HepG2 (cell line): ENCODE measurements at regions not wholly inside any gene's neighbourhood (a gene's known extent, or its start where the extent isn't known, plus 50 kb on each side); places are given as distances from the start of the nearest gene placed in this dataset.

Experiments
- ATAC-seq: fragments of 200-7000 bp; cut with Tn5 transposase; 3 replicates; pipeline ENCODE4 v1.9.1; 2020; ENCODE audit warnings: mild to moderate bottlenecking, moderate library complexity
- BruUV-seq: library from RNA; stranded (reverse); fragments of 400-500 nt; replicated peaks from 2 replicates; lab custom pipeline; 2021; lab: Mats Ljungman, UMichigan
- CTCF ChIA-PET: fragments of 300-600 bp; formaldehyde crosslinking; extraction: SDS; loops from one replicate; lab custom pipeline; 2021; ENCODE audit warnings: low total read pairs, inconsistent platforms, low intra/inter-chr PET ratio; lab: Yijun Ruan, JAX
- POLR2A ChIA-PET: fragments of 350-600 bp; sonication (Branson Sonifier 250); formaldehyde crosslinking; loops from one replicate; lab custom pipeline; 2020; ENCODE audit warnings: antibody characterized with exemption, inconsistent platforms; lab: Yijun Ruan, JAX
- DNase-seq: peaks from one replicate; pipeline ENCODE4 v3.0.0-alpha.2; 2015; ENCODE audit warnings: low spot score
- FAIRE-seq: peaks from 3 replicates; lab custom pipeline; 2011; peaks lifted over from hg19 to GRCh38; lab: Jason Lieb, UNC
- H2AFZ ChIP-seq: one replicate; pipeline ENCODE4 v1.6.1; 2011; ENCODE audit warnings: low read length, inconsistent platforms
- H3K27ac ChIP-seq: fragments of 300-600 bp; 3 replicates; pipeline ENCODE4 v1.8.0; 2011; ENCODE audit warnings: mixed run types, mild to moderate bottlenecking, mixed read lengths, low read length, inconsistent platforms; ENCODE audit not compliant: insufficient read depth; ENCODE audit errors: extremely low read length
- H3K27me3 ChIP-seq, 2 experiments: fragments of 200-600 bp in 1 of 2; 2 replicates in 1 of 2; 3 replicates in 1 of 2; pipeline versions ENCODE4 v1.6.0 to v1.8.0; 2011; ENCODE audit warnings: low read length in 2 of 2, mild to moderate bottlenecking in 2 of 2, moderate library complexity in 2 of 2, inconsistent platforms in 1 of 2; ENCODE audit not compliant: insufficient read depth in 2 of 2, control insufficient read depth in 1 of 2
- H3K36me3 ChIP-seq, 2 experiments: fragments of 200-600 bp in 1 of 2; replicated peaks in 1 of 2; 2 replicates in 1 of 2; 3 replicates in 1 of 2; pipeline versions ENCODE4 v1.5.1 to v1.8.0; 2011; ENCODE audit warnings: low read length in 2 of 2, inconsistent platforms in 1 of 2; ENCODE audit not compliant: insufficient read depth in 2 of 2, control insufficient read depth in 1 of 2
- H3K4me1 ChIP-seq: 2 replicates; pipeline ENCODE4 v1.5.1; 2012; ENCODE audit warnings: low read length, inconsistent platforms; ENCODE audit not compliant: insufficient read depth
- H3K4me2 ChIP-seq: 2 replicates; pipeline ENCODE4 v1.6.0; 2011; ENCODE audit warnings: low read depth, low read length, inconsistent platforms
- H3K4me3 ChIP-seq, 3 experiments: fragments of 200-600 bp in 1 of 3; sonication (generic), shearing (Covaris generic) in 1 of 3; replicated peaks in 1 of 3; 2 replicates each; pipeline ENCODE4 v1.5.1; 2011 to 2016; ENCODE audit warnings: low read length in 3 of 3, inconsistent platforms in 2 of 3, low read depth in 2 of 3, mild to moderate bottlenecking in 2 of 3, control low read depth in 1 of 3, mixed read lengths in 1 of 3; ENCODE audit not compliant: insufficient read depth in 1 of 3
- H3K79me2 ChIP-seq: one replicate; pipeline ENCODE4 v1.6.1; 2011; ENCODE audit warnings: low read length, inconsistent platforms; ENCODE audit not compliant: insufficient read depth
- H3K9ac ChIP-seq: 2 replicates; pipeline ENCODE4 v1.6.0; 2011; ENCODE audit warnings: mild to moderate bottlenecking, low read depth, low read length, inconsistent platforms; ENCODE audit not compliant: insufficient read depth
- H3K9me3 ChIP-seq: 2 replicates; pipeline ENCODE4 v1.5.1; 2012; ENCODE audit warnings: mild to moderate bottlenecking, low read length
- H4K20me1 ChIP-seq: 2 replicates; pipeline ENCODE4 v1.6.0; 2011; ENCODE audit warnings: inconsistent platforms, mild to moderate bottlenecking, low read length, moderate library complexity; ENCODE audit not compliant: insufficient read depth
- ARID3A ChIP-seq: IDR thresholded peaks from 2 replicates; pipeline ENCODE4 v1.6.1; 2012; ENCODE audit warnings: low read depth, low read length, improper control_type of control experiment
- ATF1 ChIP-seq: IDR thresholded peaks from 2 replicates; pipeline ENCODE4 v1.6.1; 2016; ENCODE audit warnings: mild to moderate bottlenecking, control low read depth
- FIP1L1 ChIP-seq: fragments of 200-400 bp; formaldehyde crosslinking; IDR thresholded peaks from 2 replicates; pipeline ENCODE4 v1.6.1; 2018; ENCODE audit warnings: low read depth, mild to moderate bottlenecking, low read length, moderate library complexity, borderline replicate concordance; ENCODE audit not compliant: insufficient read depth
- HDAC6 ChIP-seq: fragments of 200-600 bp; sonication (generic); IDR thresholded peaks from 2 replicates; pipeline ENCODE4 v1.7.0; 2017; ENCODE audit warnings: mild to moderate bottlenecking, antibody characterized with exemption, low read length, low read depth
- MEF2D ChIP-seq: sonication (generic); formaldehyde crosslinking; IDR thresholded peaks from 2 replicates; pipeline ENCODE4 v1.5.1; 2020; ENCODE audit warnings: mild to moderate bottlenecking, missing genetic modification reagents
- MXI1 ChIP-seq: IDR thresholded peaks from 3 replicates; pipeline ENCODE4 v1.6.1; 2012; ENCODE audit warnings: low read depth, low read length, inconsistent platforms, borderline replicate concordance
- RBAK ChIP-seq: sonication (generic); formaldehyde crosslinking; IDR thresholded peaks from 2 replicates; pipeline ENCODE4 v1.5.1; 2020; ENCODE audit warnings: mild to moderate bottlenecking, missing genetic modification reagents
- REL ChIP-seq: sonication (generic); formaldehyde crosslinking; conservative IDR thresholded peaks from 2 replicates; pipeline ENCODE4 v1.8.0; 2022; ENCODE audit warnings: mild to moderate bottlenecking, missing genetic modification reagents, moderate library complexity
- SMAD3 ChIP-seq: sonication (generic); formaldehyde crosslinking; IDR thresholded peaks from 2 replicates; pipeline ENCODE4 v1.4.0; 2020; ENCODE audit warnings: missing genetic modification reagents
- SOX13 ChIP-seq, 3 experiments: fragments of 450-650 bp in 1 of 3; sonication (generic) in 1 of 3; formaldehyde crosslinking in 1 of 3; IDR thresholded peaks in 2 of 3; conservative IDR thresholded peaks in 1 of 3; 2 replicates each; pipeline versions ENCODE4 v1.5.0 to v1.6.1; 2016 to 2020; ENCODE audit warnings: antibody characterized with exemption in 1 of 3, mild to moderate bottlenecking in 1 of 3, missing compliant biosample characterization in 1 of 3, missing genetic modification reagents in 1 of 3, moderate library complexity in 1 of 3
- THAP11 ChIP-seq: IDR thresholded peaks from 2 replicates; pipeline ENCODE4 v1.6.1; 2016; ENCODE audit warnings: missing biosample characterization, missing genetic modification reagents
- TOPORS ChIP-seq: sonication (generic); formaldehyde crosslinking; IDR thresholded peaks from 2 replicates; pipeline ENCODE4 v1.8.0; 2023; ENCODE audit warnings: mild to moderate bottlenecking, missing genetic modification reagents
- ZMYM4 ChIP-seq: sonication (generic); formaldehyde crosslinking; IDR thresholded peaks from 2 replicates; pipeline ENCODE4 v1.8.1; 2023; ENCODE audit warnings: mild to moderate bottlenecking, missing genetic modification reagents
- ZNF615 ChIP-seq: sonication (generic); formaldehyde crosslinking; IDR thresholded peaks from 2 replicates; pipeline ENCODE4 v1.5.0; 2020; ENCODE audit warnings: mild to moderate bottlenecking, missing genetic modification reagents, borderline replicate concordance
- ZSCAN30 ChIP-seq: sonication (generic); formaldehyde crosslinking; IDR thresholded peaks from 2 replicates; pipeline ENCODE4 v1.5.0; 2020; ENCODE audit warnings: mild to moderate bottlenecking, missing genetic modification reagents
- WGBS: methylation state at CpG from one replicate; pipeline ENCODE4 v1.1.6; 2017; ENCODE audit warnings: low lambda C conversion rate; 5-methylcytosine and 5-hydroxymethylcytosine counted together
- in situ Hi-C: cut with HindIII; loops from 2 replicates; pipeline ENCODE4 v1.10.0; 2017; ENCODE audit warnings: low pct_unique_long_range_greater_than_20kb; ENCODE audit not compliant: extremely low pct_ligation_motif_present
- intact Hi-C: fragments of 100-400 bp; cut with micrococcal nuclease; formaldehyde crosslinking; loops from one replicate; pipeline ENCODE4 v1.10.0; 2022; ENCODE audit not compliant: unreplicated experiment
- TF ChIP-seq, protein P1 (sequence below): sonication (generic); formaldehyde crosslinking; IDR thresholded peaks from 2 replicates; pipeline ENCODE4 v1.5.0; 2020; ENCODE audit warnings: mild to moderate bottlenecking, missing genetic modification reagents

GRCh38 chr18:10310626-10311025 is 143.8 kb upstream of the APCDD1 start:
- POLR2A ChIA-PET, result no interaction called here
- CTCF ChIA-PET, result no interaction called here
- no peaks in the 10 kb centered on the region for H3K79me2 ChIP-seq
- no peaks in the 10 kb centered on the region for H3K9me3 ChIP-seq
- 46% methylated on average over 4 of the region's 4 CpGs for WGBS
- FAIRE-seq (no peak), ATAC-seq (no peak)
- no peak overlapping the region for H3K4me3 ChIP-seq
- H2AFZ ChIP-seq, result no peak overlapping the region
- intact Hi-C loops, result no loop called here
- no peak overlapping the region for H3K4me2 ChIP-seq
- no peaks in the 10 kb centered on the region for H4K20me1 ChIP-seq
- no TSS peak for BruUV-seq
- no peaks in the 10 kb centered on the region for H3K36me3 ChIP-seq
- H3K9ac ChIP-seq, result no peak overlapping the region
- TF ChIP-seq ZMYM4 (no peak), HDAC6 (no peak), THAP11 (CRISPR knock-in tag) (no peak), FIP1L1 (no peak)
- TF ChIP-seq, protein P1, sequence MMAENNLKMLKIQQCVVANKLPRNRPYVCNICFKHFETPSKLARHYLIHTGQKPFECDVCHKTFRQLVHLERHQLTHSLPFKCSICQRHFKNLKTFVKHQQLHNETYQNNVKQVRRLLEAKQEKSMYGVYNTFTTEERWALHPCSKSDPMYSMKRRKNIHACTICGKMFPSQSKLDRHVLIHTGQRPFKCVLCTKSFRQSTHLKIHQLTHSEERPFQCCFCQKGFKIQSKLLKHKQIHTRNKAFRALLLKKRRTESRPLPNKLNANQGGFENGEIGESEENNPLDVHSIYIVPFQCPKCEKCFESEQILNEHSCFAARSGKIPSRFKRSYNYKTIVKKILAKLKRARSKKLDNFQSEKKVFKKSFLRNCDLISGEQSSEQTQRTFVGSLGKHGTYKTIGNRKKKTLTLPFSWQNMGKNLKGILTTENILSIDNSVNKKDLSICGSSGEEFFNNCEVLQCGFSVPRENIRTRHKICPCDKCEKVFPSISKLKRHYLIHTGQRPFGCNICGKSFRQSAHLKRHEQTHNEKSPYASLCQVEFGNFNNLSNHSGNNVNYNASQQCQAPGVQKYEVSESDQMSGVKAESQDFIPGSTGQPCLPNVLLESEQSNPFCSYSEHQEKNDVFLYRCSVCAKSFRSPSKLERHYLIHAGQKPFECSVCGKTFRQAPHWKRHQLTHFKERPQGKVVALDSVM (CRISPR knock-in tag), result no peak
- TF ChIP-seq, all 625 proteins: peak for 0
- DNase-seq, result no peak
- H3K27ac ChIP-seq, result no peak overlapping the region
- in situ Hi-C loops, result no loop called here
- H3K4me1 ChIP-seq, result peaks cover 22% of the 10 kb centered on the region
- no peaks in the 10 kb centered on the region for H3K27me3 ChIP-seq

DNA sequence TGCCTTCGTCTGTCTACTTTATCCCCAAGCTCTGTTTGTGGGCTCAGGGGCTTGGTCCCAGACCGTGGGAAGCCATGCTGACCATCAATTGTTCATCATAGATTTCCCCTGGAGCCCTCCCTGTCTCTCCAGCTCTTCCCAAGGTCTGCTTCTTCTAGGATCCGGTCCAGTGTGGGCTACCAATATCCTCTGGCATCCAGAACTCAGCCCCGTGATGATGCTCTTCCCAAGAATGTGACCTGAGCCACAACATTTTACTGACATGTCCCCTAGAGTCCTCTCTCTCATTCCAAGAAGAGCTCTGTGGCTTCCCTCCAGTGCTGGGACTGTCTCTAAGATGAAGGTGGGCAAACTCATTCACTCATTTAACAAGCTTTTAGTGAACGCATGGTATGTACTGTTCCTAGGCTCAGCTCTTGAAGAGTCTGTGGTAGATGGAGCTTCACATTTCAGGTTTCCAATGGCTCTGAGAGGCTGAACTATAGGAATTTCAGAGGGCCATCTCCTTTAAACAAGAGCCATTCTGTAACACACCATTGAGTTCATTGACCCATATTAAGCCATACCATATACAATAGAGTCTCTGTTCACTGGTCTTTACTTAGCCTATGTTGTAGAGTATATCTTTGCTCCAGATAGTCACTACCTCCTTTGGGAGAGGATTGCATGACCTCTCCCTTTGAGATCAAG is 142.0 kb upstream of the APCDD1 start:
- H3K27ac ChIP-seq, result no peak overlapping the region
- 7% methylated on average over 5 of the region's 5 CpGs for WGBS
- H4K20me1 ChIP-seq, result no peaks in the 10 kb centered on the region
- BruUV-seq, result no TSS peak
- ChIA-PET CTCF (no interaction called here), POLR2A (no interaction called here)
- in situ Hi-C loops (no loop called here), intact Hi-C loops (no loop called here)
- no peaks in the 10 kb centered on the region for H3K79me2 ChIP-seq
- no peaks in the 10 kb centered on the region for H3K36me3 ChIP-seq
- DNase-seq (peak; percentile 44), FAIRE-seq (no peak), ATAC-seq (peak; percentile 96)
- H3K4me3 ChIP-seq, result no peak overlapping the region
- H3K4me2 ChIP-seq, result no peak overlapping the region
- H3K27me3 ChIP-seq, result no peaks in the 10 kb centered on the region
- no peaks in the 10 kb centered on the region for H3K9me3 ChIP-seq
- H3K9ac ChIP-seq, result no peak overlapping the region
- peaks cover 22% of the 10 kb centered on the region for H3K4me1 ChIP-seq
- H2AFZ ChIP-seq, result no peak overlapping the region
- TF ChIP-seq SMAD3 (CRISPR knock-in tag) (no peak), MXI1 (no peak), SOX13 (IDR thresholded peaks at IDR 0.05) (no peak), SOX13 (CRISPR knock-in tag; conservative IDR thresholded peaks at IDR 0.05 in 1 of 2, IDR thresholded peaks at IDR 0.05 in 1 of 2) (0 out of 4 replicates have a peak, but pooled peaks of 1 of the 2 experiments have one; percentile 33), ZSCAN30 (CRISPR knock-in tag) (no peak), REL (CRISPR knock-in tag) (no peak), RBAK (no peak), MEF2D (CRISPR knock-in tag) (no peak), TOPORS (CRISPR knock-in tag) (no peak), ATF1 (no peak), ZNF615 (CRISPR knock-in tag) (no peak), ARID3A (no peak)
